ENCODE measurements at regions not wholly inside any gene's neighbourhood (a gene's known extent, or its start where the extent isn't known, plus 50 kb on each side); places are given as distances from the start of the nearest gene placed in this dataset.

- no peak for TF ChIP-seq TAF1 (IDR thresholded peaks at IDR 0.05; ENCODE audit: low read depth, low read length)
These were observed 1377.2 kb downstream of the CDY2B start (continued) for GRCh38 chrY:16502733-16503214.
